ENCODE measurements at regions not wholly inside any gene's neighbourhood (a gene's known extent, or its start where the extent isn't known, plus 50 kb on each side); places are given as distances from the start of the nearest gene placed in this dataset.

- no peak for TF ChIP-seq CTCF (IDR thresholded peaks at IDR 0.05)
- no peak for TF ChIP-seq POLR2A (IDR thresholded peaks at IDR 0.05)
Observed at GRCh38 chr18:71443706-71444480, 1100.2 kb downstream of the CBLN2 start.

Data from uterus (tissue), 2 donors.